Parathyroid adenoma (tissue), 2 donors: ENCODE measurements at regions not wholly inside any gene's neighbourhood (a gene's known extent, or its start where the extent isn't known, plus 50 kb on each side); places are given as distances from the start of the nearest gene placed in this dataset.

Source experiments
- H2AFZ ChIP-seq: fragments of 300-600 bp; sonication (generic); one replicate; pipeline ENCODE4 v1.7.0; 2017; ENCODE audit warnings: antibody characterized with exemption, mild to moderate bottlenecking
- H3K27ac ChIP-seq: fragments of 300-600 bp; sonication (generic); one replicate; pipeline ENCODE4 v1.7.0; 2017
- H3K27me3 ChIP-seq: fragments of 300-600 bp; sonication (generic); one replicate; pipeline ENCODE4 v1.7.0; 2017; ENCODE audit warnings: low read length; ENCODE audit not compliant: control insufficient read depth, insufficient read depth
- H3K36me3 ChIP-seq: fragments of 300-600 bp; sonication (generic); one replicate; pipeline ENCODE4 v1.7.0; 2017; ENCODE audit warnings: low read length; ENCODE audit not compliant: control insufficient read depth, insufficient read depth
- H3K4me1 ChIP-seq: fragments of 300-600 bp; sonication (generic); one replicate; pipeline ENCODE4 v1.7.0; 2017; ENCODE audit warnings: control low read depth
- H3K4me2 ChIP-seq: fragments of 300-600 bp; sonication (generic); one replicate; pipeline ENCODE4 v1.7.0; 2017; ENCODE audit warnings: low read length
- H3K4me3 ChIP-seq: fragments of 300-600 bp; sonication (generic); one replicate; pipeline ENCODE4 v1.7.0; 2017; ENCODE audit warnings: low read depth, low read length
- H3K79me2 ChIP-seq: fragments of 300-600 bp; sonication (generic); one replicate; pipeline ENCODE4 v1.7.0; 2017; ENCODE audit warnings: control low read depth
- H3K9ac ChIP-seq: fragments of 300-600 bp; sonication (generic); one replicate; pipeline ENCODE4 v1.7.0; 2017; ENCODE audit warnings: mild to moderate bottlenecking
- H3K9me3 ChIP-seq: fragments of 300-600 bp; sonication (generic); one replicate; pipeline ENCODE4 v1.7.0; 2017; ENCODE audit warnings: low read length; ENCODE audit not compliant: control insufficient read depth
- CTCF ChIP-seq: fragments of 300-600 bp; sonication (generic); IDR thresholded peaks from one replicate; pipeline ENCODE4 v1.7.0; 2017; ENCODE audit warnings: antibody characterized with exemption, mild to moderate bottlenecking
- donor health status: primary hyperparathyroidism.

DNA sequence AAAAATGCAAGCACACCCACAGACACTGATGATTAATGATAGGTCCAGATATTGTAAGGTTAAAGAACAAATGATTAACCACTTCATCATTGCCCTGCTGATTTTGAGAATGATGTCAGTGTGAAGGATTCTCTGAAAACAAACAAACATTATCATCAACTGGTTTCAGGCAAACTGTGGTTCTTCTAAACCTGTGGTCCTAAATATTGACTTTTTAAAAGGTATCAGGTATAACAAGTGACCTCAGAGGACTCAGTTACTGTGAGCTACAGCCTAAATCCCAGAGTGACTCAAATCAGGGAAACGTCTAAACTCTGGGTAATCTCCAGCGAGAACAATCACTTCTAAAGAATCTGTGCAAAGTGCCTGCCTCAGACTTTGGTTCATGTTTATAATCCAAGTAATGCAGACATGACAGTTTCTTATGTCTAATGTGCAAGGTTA, 172.3 kb upstream of the CDH6 start:
- Histone ChIP-seq H3K9me3 (no peaks in the 10 kb centered on the region), H2AFZ (no peak overlapping the region), H3K4me3 (no peak overlapping the region), H3K27me3 (no peaks in the 10 kb centered on the region), H3K36me3 (no peaks in the 10 kb centered on the region), H3K27ac (no peak overlapping the region), H3K4me1 (no peaks in the 10 kb centered on the region), H3K4me2 (no peak overlapping the region), H3K79me2 (no peaks in the 10 kb centered on the region), H3K9ac (no peak overlapping the region)
- TF ChIP-seq CTCF = no peak

DNA sequence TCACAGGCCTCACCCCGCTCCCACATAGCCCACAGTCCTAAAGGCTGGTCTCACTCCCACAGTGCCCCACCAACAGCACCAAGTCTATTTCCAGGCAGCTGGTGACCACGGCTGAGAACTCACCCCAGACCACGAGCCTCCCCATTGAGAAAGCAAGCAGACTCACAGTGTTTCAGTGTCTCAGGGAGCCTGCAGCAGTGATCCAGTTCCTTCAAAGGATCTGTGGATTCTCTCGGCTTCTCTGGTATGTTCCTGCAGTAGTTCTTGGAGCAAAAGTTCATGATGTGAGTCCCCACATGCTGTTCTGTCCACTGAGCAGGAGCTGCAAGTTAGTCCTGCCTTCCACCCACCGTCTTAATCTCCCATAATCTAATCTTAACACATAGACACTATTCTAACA, 185.3 kb upstream of the CDH6 start:
- H2AFZ ChIP-seq = no peak overlapping the region
- H3K36me3 ChIP-seq = no peaks in the 10 kb centered on the region
- no peak overlapping the region for H3K4me3 ChIP-seq
- no peaks in the 10 kb centered on the region for H3K79me2 ChIP-seq
- no peak for TF ChIP-seq CTCF
- H3K4me2 ChIP-seq = no peak overlapping the region
- no peaks in the 10 kb centered on the region for H3K27me3 ChIP-seq
- H3K9me3 ChIP-seq = no peaks in the 10 kb centered on the region
- H3K4me1 ChIP-seq = no peaks in the 10 kb centered on the region
- H3K27ac ChIP-seq = no peak overlapping the region
- no peak overlapping the region for H3K9ac ChIP-seq

GRCh38 chr5:31007672-31008071, 185.8 kb upstream of the CDH6 start:
- Histone ChIP-seq H3K27ac (no peak overlapping the region), H3K4me1 (no peaks in the 10 kb centered on the region)

GRCh38 chr5:31000287-31000686, 193.2 kb upstream of the CDH6 start:
- Histone ChIP-seq H3K79me2 (no peaks in the 10 kb centered on the region), H3K27ac (no peak overlapping the region), H3K9ac (no peak overlapping the region), H3K4me2 (no peak overlapping the region), H3K4me1 (no peaks in the 10 kb centered on the region), H2AFZ (no peak overlapping the region), H3K36me3 (no peaks in the 10 kb centered on the region), H3K9me3 (no peaks in the 10 kb centered on the region), H3K4me3 (no peak overlapping the region), H3K27me3 (no peaks in the 10 kb centered on the region)
- TF ChIP-seq CTCF = no peak

More at GRCh38 chr5:31007672-31008071, 185.8 kb upstream of the CDH6 start:
- H3K9me3 ChIP-seq = no peaks in the 10 kb centered on the region
- H3K9ac ChIP-seq = no peak overlapping the region
- no peaks in the 10 kb centered on the region for H3K36me3 ChIP-seq
- no peak overlapping the region for H3K4me2 ChIP-seq
- H3K4me3 ChIP-seq = no peak overlapping the region
- no peaks in the 10 kb centered on the region for H3K27me3 ChIP-seq
- TF ChIP-seq CTCF = no peak
- H3K79me2 ChIP-seq = no peaks in the 10 kb centered on the region
- no peak overlapping the region for H2AFZ ChIP-seq

DNA sequence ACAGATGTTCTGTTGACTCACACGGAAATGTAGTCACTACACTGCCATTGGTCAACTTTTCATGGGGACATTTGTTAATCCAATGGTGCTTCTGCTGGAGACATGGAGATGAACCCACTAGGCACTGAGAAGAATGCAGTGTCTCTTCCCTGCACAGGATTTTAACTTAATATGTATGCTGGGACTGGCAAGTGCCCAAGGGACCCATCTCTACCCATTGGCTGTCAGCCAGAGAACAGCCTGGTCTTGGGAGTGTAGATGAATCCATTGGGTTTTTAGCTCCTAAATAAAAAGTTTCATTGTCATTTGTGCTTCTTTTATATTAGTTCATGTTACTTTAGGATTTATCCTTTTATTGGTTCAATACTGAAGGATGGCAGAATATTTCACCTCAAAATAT, 195.8 kb upstream of the CDH6 start:
- Histone ChIP-seq H3K27me3 (no peaks in the 10 kb centered on the region), H3K9me3 (no peaks in the 10 kb centered on the region), H3K79me2 (no peaks in the 10 kb centered on the region), H3K9ac (no peak overlapping the region), H3K27ac (no peak overlapping the region), H3K4me3 (no peak overlapping the region), H2AFZ (no peak overlapping the region), H3K36me3 (no peaks in the 10 kb centered on the region), H3K4me2 (no peak overlapping the region), H3K4me1 (no peaks in the 10 kb centered on the region)
- TF ChIP-seq CTCF = no peak
